ENCODE measurements at regions not wholly inside any gene's neighbourhood (a gene's known extent, or its start where the extent isn't known, plus 50 kb on each side); places are given as distances from the start of the nearest gene placed in this dataset.

DNA sequence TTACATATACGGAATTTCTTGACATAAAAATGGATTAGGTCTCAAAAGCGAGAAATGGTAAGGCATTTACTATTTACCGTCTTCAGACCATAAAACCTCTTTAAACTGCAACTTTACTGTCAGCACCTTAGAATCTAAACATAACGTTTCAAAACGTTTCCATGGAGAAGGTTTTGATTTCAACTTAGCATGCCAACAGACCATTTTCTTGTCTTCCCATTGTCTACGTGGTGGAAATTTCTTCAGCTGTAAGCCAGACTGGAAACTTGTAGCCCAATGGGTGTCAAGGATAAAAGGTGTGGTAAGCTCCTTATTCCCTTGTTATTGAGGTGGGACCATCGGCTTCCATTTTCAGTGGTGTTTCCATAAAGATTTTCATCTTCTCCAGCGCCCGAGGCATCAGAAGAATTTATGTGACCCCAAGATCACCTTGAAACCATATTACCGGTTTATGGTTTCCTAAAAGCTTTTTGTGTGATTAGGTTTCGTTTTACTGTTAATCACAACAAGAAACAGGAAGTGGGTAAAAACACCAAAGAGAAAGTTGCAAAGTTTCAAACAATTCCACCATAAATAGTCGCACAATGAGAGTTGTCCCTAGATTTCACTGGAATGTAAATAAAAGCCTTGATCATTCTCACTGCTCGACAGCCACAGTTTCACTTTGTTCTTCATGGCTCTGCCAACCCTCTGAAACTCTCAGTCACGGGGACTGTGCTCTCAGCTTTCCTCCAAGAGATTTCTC lies 63.0 kb upstream of the CD2AP start:
- H3K27ac ChIP-seq: peak overlapping the region; percentile 47 to 80 (median 72)
- in situ Hi-C loops (cut with MboI; ENCODE audit: low pct_ligation_motif_present in 1 of 4, low pct_unique_long_range_greater_than_20kb in 1 of 4, low sequenced_read_pairs in 3 of 4) (loop anchor here in 3 of 4 donors (5.0 to 25.0 kb wide), 4 partner anchors 173 to 373 kb away; partner anchors contain the start of gene OPN5 (in 1 of the 3)), intact Hi-C loops (cut with DNase I; ENCODE audit: low total_unique reads) (loop anchor here (5.0 kb wide), 1 partner anchor 368 kb away; the partner anchor contains the start of gene OPN5)
- H3K9me3 ChIP-seq: no peaks in the 10 kb centered on the region
- 13 to 16% methylated on average over 13 to 14 of the region's 14 CpGs for WGBS, 2 donors (ENCODE audit: low coverage in 1 of 2)
- H3K27me3 ChIP-seq: no peaks in the 10 kb centered on the region
- H3K4me1 ChIP-seq: peaks cover 0 to 46% (median 16%) of the 10 kb centered on the region in 4 donors
- no peak for TF ChIP-seq POLR2AphosphoS5 (IDR thresholded peaks at IDR 0.05)
- TF ChIP-seq, protein P1, sequence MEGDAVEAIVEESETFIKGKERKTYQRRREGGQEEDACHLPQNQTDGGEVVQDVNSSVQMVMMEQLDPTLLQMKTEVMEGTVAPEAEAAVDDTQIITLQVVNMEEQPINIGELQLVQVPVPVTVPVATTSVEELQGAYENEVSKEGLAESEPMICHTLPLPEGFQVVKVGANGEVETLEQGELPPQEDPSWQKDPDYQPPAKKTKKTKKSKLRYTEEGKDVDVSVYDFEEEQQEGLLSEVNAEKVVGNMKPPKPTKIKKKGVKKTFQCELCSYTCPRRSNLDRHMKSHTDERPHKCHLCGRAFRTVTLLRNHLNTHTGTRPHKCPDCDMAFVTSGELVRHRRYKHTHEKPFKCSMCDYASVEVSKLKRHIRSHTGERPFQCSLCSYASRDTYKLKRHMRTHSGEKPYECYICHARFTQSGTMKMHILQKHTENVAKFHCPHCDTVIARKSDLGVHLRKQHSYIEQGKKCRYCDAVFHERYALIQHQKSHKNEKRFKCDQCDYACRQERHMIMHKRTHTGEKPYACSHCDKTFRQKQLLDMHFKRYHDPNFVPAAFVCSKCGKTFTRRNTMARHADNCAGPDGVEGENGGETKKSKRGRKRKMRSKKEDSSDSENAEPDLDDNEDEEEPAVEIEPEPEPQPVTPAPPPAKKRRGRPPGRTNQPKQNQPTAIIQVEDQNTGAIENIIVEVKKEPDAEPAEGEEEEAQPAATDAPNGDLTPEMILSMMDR (IDR thresholded peaks at IDR 0.05): no peak
- peak overlapping the region in 3 of 4 donors; percentile 23 to 49 (median 37) for H3K4me3 ChIP-seq
- DNase-seq: no peak
- no peaks in the 10 kb centered on the region for H3K36me3 ChIP-seq

DNA sequence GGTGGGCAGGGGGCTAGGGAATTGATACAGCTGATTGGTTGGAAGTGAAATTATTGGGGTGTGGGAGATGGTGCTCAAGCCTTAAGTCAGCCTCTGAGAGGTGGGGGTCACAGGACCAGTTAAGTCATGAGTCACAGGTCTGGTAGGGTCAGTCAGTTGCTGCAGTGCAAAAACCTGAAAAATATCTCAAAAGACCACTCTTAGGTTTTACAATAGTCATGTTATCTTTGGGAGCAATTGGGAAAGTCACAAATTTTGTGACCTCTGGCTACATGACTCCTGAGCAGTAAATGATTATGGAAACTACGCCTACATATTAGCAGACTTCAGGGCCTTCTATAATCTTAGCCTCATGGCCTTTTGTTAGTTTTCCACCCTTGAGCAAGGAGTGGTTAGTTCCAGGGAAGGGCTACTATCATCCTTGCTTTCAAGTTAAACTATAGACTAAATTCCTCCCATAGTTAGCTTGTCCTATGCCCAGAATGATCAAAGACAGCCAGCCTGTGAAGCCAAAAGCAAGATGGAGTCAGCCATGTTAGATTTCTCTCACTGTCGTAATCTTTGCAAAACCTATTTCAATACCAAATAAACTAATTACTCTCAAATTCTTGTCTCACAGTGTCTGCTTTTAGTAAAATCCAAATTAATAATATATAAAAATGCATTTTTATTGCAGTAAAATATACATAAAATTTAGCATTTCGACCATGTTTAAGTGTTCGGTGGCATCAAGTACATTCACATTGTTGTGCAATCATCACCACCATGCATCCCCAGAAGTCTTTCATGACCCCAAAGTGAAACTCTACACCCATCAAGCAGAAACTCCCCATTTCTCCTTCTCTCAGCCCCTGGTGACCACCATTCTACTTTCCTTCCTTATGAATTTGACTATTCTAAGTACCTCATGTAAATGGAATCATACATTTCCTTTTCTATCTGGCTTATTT lies 60.9 kb upstream of the CD2AP start:
- intact Hi-C loops (cut with DNase I; ENCODE audit: low total_unique reads) (loop anchor here (5.0 kb wide), 1 partner anchor 366 kb away; the partner anchor contains the start of gene OPN5), in situ Hi-C loops (cut with MboI; ENCODE audit: low pct_ligation_motif_present in 1 of 4, low pct_unique_long_range_greater_than_20kb in 1 of 4, low sequenced_read_pairs in 3 of 4) (loop anchor here in 3 of 4 donors (25.0 kb wide), 3 partner anchors 171 to 371 kb away; partner anchors contain the start of gene OPN5 (in 1 of the 3))
- Histone ChIP-seq H3K27me3 (no peaks in the 10 kb centered on the region), H3K4me1 (peaks cover 8 to 57% (median 22%) of the 10 kb centered on the region in 4 donors), H3K36me3 (no peaks in the 10 kb centered on the region), H3K27ac (no peak overlapping the region), H3K4me3 (no peak overlapping the region), H3K9me3 (no peaks in the 10 kb centered on the region)
- TF ChIP-seq, protein P1 (IDR thresholded peaks at IDR 0.05): no peak
- no peak for TF ChIP-seq EP300 (IDR thresholded peaks at IDR 0.05; ENCODE audit: low read depth)
- TF ChIP-seq POLR2AphosphoS5 (IDR thresholded peaks at IDR 0.05): no peak
- DNase-seq: no peak
- 95 to 97% methylated on average over 4 of the region's 4 CpGs for WGBS, 2 donors (ENCODE audit: low coverage in 1 of 2)

DNA sequence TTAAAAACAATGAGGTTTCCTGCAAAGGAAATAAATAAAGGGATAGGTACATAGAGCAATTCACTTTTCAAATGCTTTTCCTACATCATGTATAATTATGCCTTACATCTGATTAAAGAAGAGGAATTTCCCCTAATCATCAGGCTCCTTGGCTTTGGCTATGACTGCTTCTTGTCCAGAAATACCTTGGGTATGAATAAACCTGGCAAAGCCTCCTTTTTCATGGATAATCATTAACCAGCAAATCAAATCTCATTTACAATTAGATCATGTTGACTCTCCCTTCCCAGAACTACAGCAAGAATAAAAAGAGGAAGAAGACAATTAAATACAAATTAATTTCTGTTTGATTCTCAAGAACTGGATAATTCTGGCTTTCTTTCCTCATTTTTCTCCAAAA lies 58.0 kb upstream of the CD2AP start:
- peak overlapping the region; percentile 39 to 54 (median 48) for H3K27ac ChIP-seq
- H3K9me3 ChIP-seq: no peaks in the 10 kb centered on the region
- H3K27me3 ChIP-seq: no peaks in the 10 kb centered on the region
- peaks cover 8 to 33% (median 16%) of the 10 kb centered on the region in 4 donors for H3K4me1 ChIP-seq
- intact Hi-C loops (cut with DNase I; ENCODE audit: low total_unique reads): loop anchor here (5.0 kb wide), 1 partner anchor 363 kb away; the partner anchor contains the start of gene OPN5
- H3K4me3 ChIP-seq: no peak overlapping the region
- DNase-seq: no peak
- no peak for TF ChIP-seq EP300 (IDR thresholded peaks at IDR 0.05; ENCODE audit: low read depth)
- TF ChIP-seq POLR2AphosphoS5 (IDR thresholded peaks at IDR 0.05): peak in 1 of 3 donors; percentile 5
- no peaks in the 10 kb centered on the region for H3K36me3 ChIP-seq
- in situ Hi-C loops (cut with MboI; ENCODE audit: low pct_ligation_motif_present in 1 of 4, low pct_unique_long_range_greater_than_20kb in 1 of 4, low sequenced_read_pairs in 3 of 4): loop anchor here in 3 of 4 donors (25.0 kb wide), 3 partner anchors 168 to 368 kb away; partner anchors contain the start of gene OPN5 (in 1 of the 3)

DNA sequence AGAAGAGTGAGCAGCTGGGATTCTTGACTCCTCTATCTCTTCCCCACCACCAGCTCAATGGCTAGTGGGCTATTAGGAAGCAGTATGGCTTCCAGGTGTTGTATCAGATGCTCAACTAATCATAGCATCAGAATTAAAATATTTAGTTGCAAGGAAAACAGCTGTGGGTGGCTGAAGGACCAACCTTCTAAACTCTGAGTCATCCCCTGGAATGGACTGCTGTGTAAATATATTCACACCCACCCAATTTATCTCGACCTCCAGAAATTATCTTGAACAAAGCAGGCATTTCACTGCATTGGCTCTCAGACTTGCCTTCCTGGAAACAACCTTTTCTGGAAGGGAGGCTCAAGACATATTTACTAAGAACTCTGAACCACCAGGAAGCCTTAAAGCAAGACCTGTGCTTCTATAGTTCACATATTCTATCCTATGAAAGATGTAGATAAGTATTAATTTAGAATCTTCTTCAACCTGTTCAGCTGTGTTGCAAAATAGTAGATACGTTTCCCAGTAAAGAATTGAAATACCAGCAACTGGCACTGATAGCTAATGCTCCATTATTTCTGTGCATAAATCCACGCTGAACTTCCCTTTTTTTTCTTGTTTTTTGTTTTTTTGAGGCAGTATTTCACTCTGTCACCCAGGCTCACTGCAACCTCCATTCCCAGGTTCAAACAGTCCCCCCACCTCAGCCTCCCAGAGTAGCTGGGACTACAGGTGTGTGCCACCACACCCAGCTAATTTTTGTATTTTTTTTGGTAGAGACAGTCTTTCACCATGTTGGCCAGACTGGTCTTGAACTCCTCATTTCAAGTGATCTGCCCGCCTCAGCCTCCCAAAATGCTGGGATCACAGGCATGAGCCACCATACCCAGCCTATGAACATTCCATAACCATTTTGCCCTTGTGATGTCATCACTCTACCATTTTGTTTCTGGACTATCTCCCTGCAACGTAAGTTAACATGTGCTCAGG lies 56.9 kb upstream of the CD2AP start:
- WGBS, 2 donors (ENCODE audit: low coverage in 1 of 2): 63 to 67% methylated on average over 5 of the region's 5 CpGs
- Histone ChIP-seq H3K27me3 (no peaks in the 10 kb centered on the region), H3K9me3 (no peaks in the 10 kb centered on the region), H3K4me3 (no peak overlapping the region), H3K36me3 (no peaks in the 10 kb centered on the region), H3K27ac (peak overlapping the region; percentile 39 to 54 (median 48)), H3K4me1 (peaks cover 8 to 22% (median 11%) of the 10 kb centered on the region in 4 donors)
- intact Hi-C loops (cut with DNase I; ENCODE audit: low total_unique reads): no loop called here
- no peak for DNase-seq
- TF ChIP-seq POLR2AphosphoS5 (IDR thresholded peaks at IDR 0.05) (no peak), EP300 (IDR thresholded peaks at IDR 0.05; ENCODE audit: low read depth) (no peak), POLR2A (IDR thresholded peaks at IDR 0.05) (no peak)
- TF ChIP-seq, protein P1 (IDR thresholded peaks at IDR 0.05): no peak
- in situ Hi-C loops (cut with MboI; ENCODE audit: low pct_ligation_motif_present in 1 of 4, low pct_unique_long_range_greater_than_20kb in 1 of 4, low sequenced_read_pairs in 3 of 4): loop anchor here in 3 of 4 donors (25.0 kb wide), 3 partner anchors 167 to 367 kb away; partner anchors contain the start of gene OPN5 (in 1 of the 3)

Measured in transverse colon (tissue), 4 donors.